Karpas-422 (cell line): ENCODE measurements at regions not wholly inside any gene's neighbourhood (a gene's known extent, or its start where the extent isn't known, plus 50 kb on each side); places are given as distances from the start of the nearest gene placed in this dataset.

Experiments used
- DNase-seq: peaks from one replicate; pipeline ENCODE4 v3.0.0-alpha.2; 2015
- H2AFZ ChIP-seq: fragments of 200-600 bp; sonication (generic); 2 replicates; pipeline ENCODE4 v1.6.1; 2014; ENCODE audit warnings: antibody characterized with exemption, low read length, mixed read lengths
- H3K27ac ChIP-seq: fragments of 200-600 bp; sonication (generic); 2 replicates; pipeline ENCODE4 v1.5.1; 2014; ENCODE audit warnings: mild to moderate bottlenecking, low read length, moderate library complexity
- H3K27me3 ChIP-seq: fragments of 200-600 bp; sonication (generic); 2 replicates; pipeline ENCODE4 v1.6.1; 2014; ENCODE audit warnings: low read length, mixed read lengths
- H3K36me3 ChIP-seq: fragments of 200-600 bp; sonication (generic); 2 replicates; pipeline ENCODE4 v1.6.1; 2014; ENCODE audit warnings: low read length, mixed read lengths; ENCODE audit not compliant: insufficient read depth
- H3K4me1 ChIP-seq: fragments of 200-600 bp; sonication (generic); 2 replicates; pipeline ENCODE4 v1.6.1; 2014; ENCODE audit warnings: mild to moderate bottlenecking, low read length, mixed read lengths
- H3K4me2 ChIP-seq: fragments of 200-600 bp; sonication (generic); 2 replicates; pipeline ENCODE4 v1.6.1; 2014; ENCODE audit warnings: low read length, low read depth, mild to moderate bottlenecking; ENCODE audit not compliant: poor library complexity, severe bottlenecking
- H3K4me3 ChIP-seq: fragments of 200-600 bp; sonication (generic); 2 replicates; pipeline ENCODE4 v1.5.1; 2014; ENCODE audit warnings: mild to moderate bottlenecking, antibody characterized with exemption, low read length, mixed read lengths
- H3K79me2 ChIP-seq: fragments of 200-600 bp; sonication (generic); 2 replicates; pipeline ENCODE4 v1.6.1; 2014; ENCODE audit warnings: mild to moderate bottlenecking, low read length, mixed read lengths
- H3K9ac ChIP-seq: fragments of 200-600 bp; sonication (generic); 2 replicates; pipeline ENCODE4 v1.6.0; 2014; ENCODE audit warnings: low read length
- H3K9me2 ChIP-seq: fragments of 200-600 bp; sonication (generic), shearing (Covaris generic); replicated peaks from 2 replicates; pipeline ENCODE4 v1.6.0; 2014; ENCODE audit warnings: mild to moderate bottlenecking, low read length, moderate library complexity; ENCODE audit not compliant: insufficient read depth
- H3K9me3 ChIP-seq: fragments of 300-700, 200-600 bp; sonication (generic); 2 replicates; pipeline ENCODE4 v1.6.1; 2014; ENCODE audit warnings: low read length, mixed read lengths
- H4K20me1 ChIP-seq: fragments of 200-600 bp; sonication (generic); 2 replicates; pipeline ENCODE4 v1.6.1; 2014; ENCODE audit warnings: mild to moderate bottlenecking, antibody characterized with exemption, low read length, low read depth; ENCODE audit not compliant: insufficient read depth

DNA sequence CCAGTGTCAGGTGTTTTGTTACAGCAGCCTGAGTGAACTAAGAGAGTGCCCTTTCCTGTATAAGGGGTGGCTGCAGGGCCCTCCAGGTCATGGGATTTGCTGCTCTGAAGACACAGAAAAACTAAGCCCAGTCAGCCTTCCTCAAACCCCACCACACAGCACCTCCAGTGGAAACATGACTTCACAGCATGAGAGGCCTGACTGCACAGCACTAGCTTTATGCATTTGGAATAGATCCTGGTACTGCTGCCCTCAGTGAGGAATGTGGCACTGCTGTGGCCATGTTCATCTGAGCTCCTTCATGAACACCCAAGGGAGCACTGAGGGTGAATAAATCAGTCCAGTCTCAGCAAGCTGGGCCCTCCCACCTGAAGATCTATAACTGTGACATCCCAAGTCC lies 296.1 kb upstream of the FOXQ1 start:
- Histone ChIP-seq H4K20me1 (no peaks in the 10 kb centered on the region), H3K79me2 (no peaks in the 10 kb centered on the region), H3K4me2 (no peak overlapping the region), H3K9me3 (no peaks in the 10 kb centered on the region), H3K4me3 (no peak overlapping the region), H3K27ac (no peak overlapping the region), H3K27me3 (no peaks in the 10 kb centered on the region), H3K4me1 (0 out of 2 replicates have a peak, but pooled peaks cover 3% of the 10 kb centered on the region), H3K36me3 (no peaks in the 10 kb centered on the region), H3K9ac (no peak overlapping the region), H3K9me2 (no peaks in the 10 kb centered on the region), H2AFZ (no peak overlapping the region)
- no peak for DNase-seq

DNA sequence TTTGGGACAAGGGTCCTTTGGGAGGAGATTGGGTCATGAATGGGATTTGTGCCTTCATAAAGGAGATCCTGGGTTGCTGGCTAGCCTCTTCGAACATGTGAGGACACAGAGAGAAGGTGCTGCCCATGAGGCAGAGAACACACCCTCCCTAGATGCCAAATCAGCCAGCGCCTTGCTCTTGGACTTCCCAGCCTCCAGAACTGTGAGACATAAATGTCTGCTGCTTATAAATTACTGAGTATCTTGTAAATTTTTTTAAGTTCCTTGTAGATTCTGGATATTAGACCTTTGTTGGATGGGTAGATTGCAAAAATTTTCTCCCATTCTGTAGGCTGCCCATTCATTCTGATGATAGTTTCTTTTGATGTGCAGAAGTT lies 297.5 kb upstream of the FOXQ1 start:
- no peaks in the 10 kb centered on the region for H3K9me3 ChIP-seq

DNA sequence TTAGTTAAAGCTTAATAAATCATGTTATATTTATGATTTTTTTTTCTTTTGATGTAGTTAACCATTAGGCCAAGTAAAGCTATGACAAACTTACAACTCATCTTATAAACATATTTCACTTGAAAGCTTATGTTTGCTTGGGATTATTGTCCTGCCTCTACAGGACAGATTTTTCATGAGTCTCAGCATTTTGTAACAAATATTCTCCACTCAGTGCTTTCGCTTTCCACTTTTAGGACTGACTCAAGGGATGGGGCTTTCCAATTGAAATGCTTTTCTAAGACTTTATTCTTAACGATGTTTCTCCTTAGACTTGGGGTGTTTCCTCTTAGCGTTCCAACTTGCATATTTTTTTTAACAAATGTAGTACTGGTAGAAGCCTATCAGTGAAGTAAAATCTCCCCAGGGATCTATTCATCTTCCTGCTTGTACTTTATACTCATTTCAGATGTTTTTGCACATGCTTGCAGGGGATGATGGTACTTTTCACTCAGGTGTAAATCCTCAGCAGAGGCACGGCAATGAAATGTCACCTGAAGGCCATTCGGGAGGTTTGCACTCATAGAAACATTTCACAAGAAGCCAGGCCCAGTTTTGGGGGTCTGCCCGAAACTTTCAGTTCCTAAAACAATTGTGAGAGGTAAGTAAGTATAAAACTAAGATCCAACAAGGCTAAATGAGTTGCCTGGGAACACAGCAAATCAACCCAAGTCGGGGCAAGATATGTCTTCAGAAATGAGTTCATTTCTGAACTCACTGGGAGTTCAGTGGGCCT lies 298.1 kb upstream of the FOXQ1 start:
- no peak overlapping the region for H3K4me3 ChIP-seq
- H3K4me2 ChIP-seq: no peak overlapping the region
- no peaks in the 10 kb centered on the region for H3K9me2 ChIP-seq
- H4K20me1 ChIP-seq: no peaks in the 10 kb centered on the region
- no peak for DNase-seq
- no peaks in the 10 kb centered on the region for H3K27me3 ChIP-seq
- H3K9ac ChIP-seq: no peak overlapping the region
- 0 out of 2 replicates have a peak, but pooled peaks cover 3% of the 10 kb centered on the region for H3K4me1 ChIP-seq
- H2AFZ ChIP-seq: no peak overlapping the region
- H3K27ac ChIP-seq: no peak overlapping the region
- H3K79me2 ChIP-seq: no peaks in the 10 kb centered on the region
- no peaks in the 10 kb centered on the region for H3K36me3 ChIP-seq
- H3K9me3 ChIP-seq: no peaks in the 10 kb centered on the region

More for the DNA sequence above, 297.5 kb upstream of the FOXQ1 start:
- Histone ChIP-seq H3K27ac (no peak overlapping the region), H3K27me3 (no peaks in the 10 kb centered on the region), H3K9ac (no peak overlapping the region), H3K4me1 (0 out of 2 replicates have a peak, but pooled peaks cover 3% of the 10 kb centered on the region), H3K36me3 (no peaks in the 10 kb centered on the region), H3K79me2 (no peaks in the 10 kb centered on the region), H2AFZ (no peak overlapping the region), H3K4me2 (no peak overlapping the region), H4K20me1 (no peaks in the 10 kb centered on the region), H3K4me3 (no peak overlapping the region), H3K9me2 (no peaks in the 10 kb centered on the region)
- DNase-seq: no peak

DNA sequence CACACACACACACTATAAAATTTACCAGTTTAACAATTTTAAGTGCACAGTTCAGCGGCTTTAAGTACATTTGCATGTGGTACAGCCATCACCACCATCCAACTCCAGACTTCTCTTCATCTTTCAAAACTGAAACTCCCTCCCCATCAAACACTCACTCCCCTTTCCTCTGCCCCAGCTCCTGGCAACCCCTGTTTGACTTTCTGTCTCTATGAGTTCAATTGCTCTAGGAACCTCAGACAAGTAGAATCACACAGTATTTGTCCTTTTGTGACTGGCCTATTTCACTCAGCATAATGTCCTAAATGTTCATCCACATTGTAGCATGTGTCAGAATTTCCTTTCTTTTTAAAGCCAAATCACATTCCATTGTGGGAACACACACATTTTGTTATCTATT lies 302.8 kb upstream of the FOXQ1 start:
- H3K9me2 ChIP-seq: no peaks in the 10 kb centered on the region
- no peak overlapping the region for H2AFZ ChIP-seq
- H3K9me3 ChIP-seq: no peaks in the 10 kb centered on the region
- H4K20me1 ChIP-seq: no peaks in the 10 kb centered on the region
- H3K4me3 ChIP-seq: no peak overlapping the region
- no peak for DNase-seq
- no peaks in the 10 kb centered on the region for H3K27me3 ChIP-seq
- no peak overlapping the region for H3K27ac ChIP-seq
- H3K36me3 ChIP-seq: no peaks in the 10 kb centered on the region
- 0 out of 2 replicates have a peak, but pooled peaks cover 3% of the 10 kb centered on the region for H3K4me1 ChIP-seq
- H3K4me2 ChIP-seq: no peak overlapping the region
- no peaks in the 10 kb centered on the region for H3K79me2 ChIP-seq
- no peak overlapping the region for H3K9ac ChIP-seq

DNA sequence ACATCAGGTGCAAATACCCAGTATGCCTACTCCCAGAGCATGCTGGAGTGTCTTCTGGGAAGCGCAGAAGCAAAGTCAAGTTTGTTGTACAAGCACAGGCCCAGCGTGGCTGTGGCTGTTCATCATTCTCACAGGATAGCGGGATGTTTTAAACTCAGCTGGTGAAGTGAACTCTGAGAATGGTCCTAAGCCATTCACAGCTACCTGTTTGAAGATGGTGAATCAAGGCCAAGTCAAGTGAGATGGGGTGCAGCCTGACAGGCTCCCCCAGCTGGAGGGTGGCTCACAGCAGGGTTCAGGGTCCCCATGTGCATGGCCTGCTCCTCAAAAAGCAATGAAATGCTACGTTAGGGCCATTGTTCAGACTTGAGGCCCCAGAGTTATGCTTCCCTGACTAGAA lies 304.7 kb upstream of the FOXQ1 start:
- Histone ChIP-seq H3K9me3 (no peaks in the 10 kb centered on the region), H3K4me1 (no peaks in the 10 kb centered on the region), H3K27me3 (no peaks in the 10 kb centered on the region), H3K9ac (no peak overlapping the region), H3K79me2 (no peaks in the 10 kb centered on the region), H4K20me1 (no peaks in the 10 kb centered on the region), H3K4me3 (no peak overlapping the region), H3K36me3 (no peaks in the 10 kb centered on the region), H3K27ac (no peak overlapping the region), H3K4me2 (no peak overlapping the region), H3K9me2 (no peaks in the 10 kb centered on the region), H2AFZ (no peak overlapping the region)
- no peak for DNase-seq

DNA sequence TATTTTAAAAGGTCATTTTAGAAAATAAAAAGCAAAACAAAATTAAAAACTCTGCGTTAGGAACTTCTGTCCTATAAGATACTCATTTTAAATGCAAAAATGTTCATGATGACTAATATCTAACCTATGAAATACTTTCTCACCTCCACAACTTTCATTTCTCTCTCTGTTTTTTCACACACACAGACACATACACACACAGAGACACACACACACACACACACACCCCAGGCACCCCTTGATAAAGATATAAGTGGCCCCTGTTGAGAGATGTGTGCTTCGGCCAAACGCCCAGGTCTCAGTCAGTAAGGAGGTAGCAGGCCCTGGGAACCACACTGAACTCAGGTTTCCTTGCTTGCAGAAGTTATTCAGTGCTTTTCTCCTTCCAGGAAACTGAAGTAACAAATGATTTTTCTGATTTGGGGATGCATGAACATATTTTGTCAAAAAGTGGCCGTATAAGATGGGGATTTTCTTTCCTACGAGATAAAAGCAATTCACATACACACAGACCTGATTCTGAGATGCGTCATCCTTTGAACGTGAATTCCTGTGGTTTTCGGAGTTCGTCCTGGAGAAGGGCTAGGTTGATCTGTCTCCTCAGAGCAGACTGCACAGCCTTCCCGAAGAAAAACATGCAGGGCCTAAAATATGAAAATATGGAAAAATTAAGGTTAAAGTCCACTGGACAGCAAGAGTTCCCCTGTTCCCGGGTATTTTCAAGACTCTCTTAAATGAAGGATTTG lies 306.8 kb upstream of the FOXQ1 start:
- no peaks in the 10 kb centered on the region for H3K36me3 ChIP-seq
- DNase-seq: no peak
- no peaks in the 10 kb centered on the region for H3K9me2 ChIP-seq
- H3K4me3 ChIP-seq: no peak overlapping the region
- no peak overlapping the region for H3K27ac ChIP-seq
- H4K20me1 ChIP-seq: no peaks in the 10 kb centered on the region
- H3K79me2 ChIP-seq: no peaks in the 10 kb centered on the region
- no peak overlapping the region for H2AFZ ChIP-seq
- no peaks in the 10 kb centered on the region for H3K9me3 ChIP-seq
- no peaks in the 10 kb centered on the region for H3K4me1 ChIP-seq
- no peak overlapping the region for H3K9ac ChIP-seq
- no peak overlapping the region for H3K4me2 ChIP-seq
- no peaks in the 10 kb centered on the region for H3K27me3 ChIP-seq

DNA sequence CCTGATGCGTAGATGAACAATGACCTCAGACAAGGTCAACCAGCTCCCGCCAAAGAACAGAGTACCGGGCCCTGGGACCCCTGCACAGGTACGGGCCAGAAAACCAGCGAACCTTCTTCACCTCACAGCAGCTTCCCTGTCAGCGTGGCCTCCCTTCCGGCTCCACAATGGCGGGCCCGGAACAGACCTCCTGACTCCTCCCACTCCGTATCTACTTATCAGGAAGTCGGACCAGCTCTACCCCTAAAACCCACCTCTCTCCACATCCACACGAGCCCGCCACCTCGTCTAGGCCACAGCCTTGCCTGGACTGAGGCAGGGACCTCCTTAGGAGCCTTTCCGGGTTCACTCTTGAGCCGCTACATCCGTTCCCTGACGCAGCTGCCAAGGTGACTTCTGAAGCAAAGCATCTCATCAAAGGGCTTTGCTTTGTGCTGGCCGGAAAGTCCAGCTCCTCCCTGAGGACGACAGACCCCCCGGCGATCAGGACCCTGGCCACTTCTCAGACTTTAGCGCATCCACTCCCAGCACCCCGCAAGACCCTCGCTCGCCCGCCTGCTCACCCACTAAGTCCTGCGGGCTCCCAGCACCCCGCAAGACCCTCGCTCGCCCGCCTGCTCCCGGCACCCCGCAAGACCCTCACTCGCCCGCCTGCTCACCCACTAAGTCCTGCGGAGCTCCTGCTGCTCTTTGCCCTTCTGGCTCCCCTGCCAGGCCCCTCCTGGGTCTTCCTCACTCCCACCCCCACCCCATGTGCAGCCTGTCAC lies 308.3 kb upstream of the FOXQ1 start:
- Histone ChIP-seq H3K4me2 (no peak overlapping the region), H3K4me1 (no peaks in the 10 kb centered on the region), H4K20me1 (no peaks in the 10 kb centered on the region), H3K36me3 (no peaks in the 10 kb centered on the region), H3K9me3 (no peaks in the 10 kb centered on the region), H3K4me3 (no peak overlapping the region), H2AFZ (no peak overlapping the region), H3K79me2 (no peaks in the 10 kb centered on the region), H3K9me2 (no peaks in the 10 kb centered on the region), H3K9ac (no peak overlapping the region), H3K27ac (no peak overlapping the region), H3K27me3 (no peaks in the 10 kb centered on the region)
- no peak for DNase-seq

DNA sequence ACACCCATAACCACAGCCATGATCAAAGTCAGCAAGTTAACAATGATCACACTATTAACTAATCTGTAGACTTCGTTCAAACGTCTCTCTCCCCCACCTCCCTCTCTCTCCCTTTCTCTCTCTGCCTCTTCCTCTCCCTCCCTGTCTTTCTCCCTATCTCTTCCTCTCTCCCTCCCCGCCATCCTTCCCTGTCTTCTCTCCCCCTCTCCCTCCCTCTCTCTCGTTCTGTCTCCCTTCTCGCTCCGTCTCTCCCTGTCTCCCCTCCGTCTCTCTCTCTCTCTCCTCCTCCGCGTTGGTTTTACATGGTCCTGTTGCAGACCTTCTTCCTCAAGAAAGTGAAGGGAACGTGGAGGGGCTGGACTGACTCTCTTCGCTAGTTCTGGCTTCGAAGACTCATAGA lies 308.9 kb upstream of the FOXQ1 start:
- H3K4me1 ChIP-seq: no peaks in the 10 kb centered on the region
- no peak overlapping the region for H3K9ac ChIP-seq
- H4K20me1 ChIP-seq: no peaks in the 10 kb centered on the region
- H3K9me2 ChIP-seq: no peaks in the 10 kb centered on the region
- H3K4me2 ChIP-seq: no peak overlapping the region
- no peaks in the 10 kb centered on the region for H3K9me3 ChIP-seq
- no peaks in the 10 kb centered on the region for H3K36me3 ChIP-seq
- H2AFZ ChIP-seq: no peak overlapping the region
- H3K4me3 ChIP-seq: no peak overlapping the region
- no peaks in the 10 kb centered on the region for H3K27me3 ChIP-seq
- DNase-seq: no peak
- H3K27ac ChIP-seq: no peak overlapping the region
- H3K79me2 ChIP-seq: no peaks in the 10 kb centered on the region
